H1 (cell line): ENCODE measurements at regions not wholly inside any gene's neighbourhood (a gene's known extent, or its start where the extent isn't known, plus 50 kb on each side); places are given as distances from the start of the nearest gene placed in this dataset.

Experiments used
- HDAC2 ChIP-seq, 2 experiments: fragments of 300-600 bp in 1 of 2; sonication (generic) in 1 of 2; IDR thresholded peaks; 2 replicates each; pipeline ENCODE4 v1.6.1; 2011 to 2012; ENCODE audit warnings: low read depth in 2 of 2, low read length in 2 of 2, mild to moderate bottlenecking in 2 of 2, moderate library complexity in 2 of 2, borderline replicate concordance in 1 of 2, inconsistent platforms in 1 of 2
- JUND ChIP-seq: IDR thresholded peaks from 2 replicates; pipeline ENCODE4 v1.6.1; 2011; ENCODE audit warnings: mild to moderate bottlenecking, improper control_type of control experiment, low read length
- RAD21 ChIP-seq, 2 experiments: IDR thresholded peaks in 1 of 2; conservative IDR thresholded peaks in 1 of 2; 2 replicates each; pipeline ENCODE4 v1.6.1; 2011; ENCODE audit warnings: low read depth in 2 of 2, low read length in 2 of 2, improper control_type of control experiment in 1 of 2, inconsistent platforms in 1 of 2, mild to moderate bottlenecking in 1 of 2, moderate library complexity in 1 of 2
- SP1 ChIP-seq: IDR thresholded peaks from 2 replicates; pipeline ENCODE4 v1.6.1; 2011; ENCODE audit warnings: low read depth, low read length
- TF ChIP-seq, protein P1 (sequence below): fragments of 300-600 bp; sonication (generic); IDR thresholded peaks from 2 replicates; pipeline ENCODE4 v1.7.1; 2012; ENCODE audit warnings: low read length, moderate library complexity, mild to moderate bottlenecking, inconsistent platforms; ENCODE audit not compliant: insufficient replicate concordance
- TF ChIP-seq, protein P2 (sequence below): IDR thresholded peaks from 2 replicates; pipeline ENCODE4 v1.6.1; 2011; ENCODE audit warnings: low read depth, mild to moderate bottlenecking, low read length; ENCODE audit not compliant: insufficient read depth
- TF ChIP-seq, protein P3 (sequence below): IDR thresholded peaks from 2 replicates; pipeline ENCODE4 v1.6.1; 2012; ENCODE audit warnings: inconsistent platforms

DNA sequence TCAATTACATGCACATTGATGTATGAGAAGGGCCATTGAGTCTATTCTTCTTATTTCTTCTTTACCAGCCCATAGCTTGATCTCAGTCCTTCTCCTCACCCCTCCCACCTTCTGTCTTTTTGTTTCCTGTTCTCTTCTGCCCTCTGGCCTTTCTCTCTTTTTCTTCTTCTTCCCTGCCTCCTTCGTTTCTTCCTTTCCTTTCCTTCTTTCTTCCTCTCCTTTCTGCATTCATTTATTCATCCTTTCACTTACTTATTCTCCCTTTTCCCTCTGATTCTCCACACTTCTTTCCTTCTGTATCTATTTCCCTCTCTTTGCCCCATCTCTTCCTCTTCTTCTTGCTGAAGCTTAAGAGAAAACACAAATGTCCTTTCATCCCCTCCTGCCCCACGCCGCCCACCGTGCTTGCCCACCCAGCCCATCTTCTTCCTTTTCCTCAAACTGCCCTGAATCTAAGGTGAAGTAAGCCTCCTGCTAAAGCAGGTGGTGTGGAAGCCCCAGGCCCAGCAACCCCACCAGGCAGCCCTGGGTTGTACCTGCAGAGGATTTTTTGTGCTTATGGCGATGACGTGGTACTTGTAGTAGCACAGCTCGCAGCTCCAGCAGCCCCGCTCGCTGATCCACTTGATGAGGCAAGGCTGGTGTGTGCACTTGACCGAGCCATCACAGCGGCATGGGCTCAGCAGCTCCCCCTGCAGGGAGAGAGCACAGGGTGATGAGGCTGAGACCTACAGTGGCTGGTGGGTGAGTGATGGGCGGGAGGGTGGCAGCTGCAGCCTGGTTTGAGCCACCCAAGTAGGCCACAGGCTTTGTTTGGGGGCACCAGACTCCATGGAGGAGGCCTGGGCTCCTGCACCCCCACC, 89.0 kb downstream of the MARCHF4 start (continued):
- TF ChIP-seq, protein P1, sequence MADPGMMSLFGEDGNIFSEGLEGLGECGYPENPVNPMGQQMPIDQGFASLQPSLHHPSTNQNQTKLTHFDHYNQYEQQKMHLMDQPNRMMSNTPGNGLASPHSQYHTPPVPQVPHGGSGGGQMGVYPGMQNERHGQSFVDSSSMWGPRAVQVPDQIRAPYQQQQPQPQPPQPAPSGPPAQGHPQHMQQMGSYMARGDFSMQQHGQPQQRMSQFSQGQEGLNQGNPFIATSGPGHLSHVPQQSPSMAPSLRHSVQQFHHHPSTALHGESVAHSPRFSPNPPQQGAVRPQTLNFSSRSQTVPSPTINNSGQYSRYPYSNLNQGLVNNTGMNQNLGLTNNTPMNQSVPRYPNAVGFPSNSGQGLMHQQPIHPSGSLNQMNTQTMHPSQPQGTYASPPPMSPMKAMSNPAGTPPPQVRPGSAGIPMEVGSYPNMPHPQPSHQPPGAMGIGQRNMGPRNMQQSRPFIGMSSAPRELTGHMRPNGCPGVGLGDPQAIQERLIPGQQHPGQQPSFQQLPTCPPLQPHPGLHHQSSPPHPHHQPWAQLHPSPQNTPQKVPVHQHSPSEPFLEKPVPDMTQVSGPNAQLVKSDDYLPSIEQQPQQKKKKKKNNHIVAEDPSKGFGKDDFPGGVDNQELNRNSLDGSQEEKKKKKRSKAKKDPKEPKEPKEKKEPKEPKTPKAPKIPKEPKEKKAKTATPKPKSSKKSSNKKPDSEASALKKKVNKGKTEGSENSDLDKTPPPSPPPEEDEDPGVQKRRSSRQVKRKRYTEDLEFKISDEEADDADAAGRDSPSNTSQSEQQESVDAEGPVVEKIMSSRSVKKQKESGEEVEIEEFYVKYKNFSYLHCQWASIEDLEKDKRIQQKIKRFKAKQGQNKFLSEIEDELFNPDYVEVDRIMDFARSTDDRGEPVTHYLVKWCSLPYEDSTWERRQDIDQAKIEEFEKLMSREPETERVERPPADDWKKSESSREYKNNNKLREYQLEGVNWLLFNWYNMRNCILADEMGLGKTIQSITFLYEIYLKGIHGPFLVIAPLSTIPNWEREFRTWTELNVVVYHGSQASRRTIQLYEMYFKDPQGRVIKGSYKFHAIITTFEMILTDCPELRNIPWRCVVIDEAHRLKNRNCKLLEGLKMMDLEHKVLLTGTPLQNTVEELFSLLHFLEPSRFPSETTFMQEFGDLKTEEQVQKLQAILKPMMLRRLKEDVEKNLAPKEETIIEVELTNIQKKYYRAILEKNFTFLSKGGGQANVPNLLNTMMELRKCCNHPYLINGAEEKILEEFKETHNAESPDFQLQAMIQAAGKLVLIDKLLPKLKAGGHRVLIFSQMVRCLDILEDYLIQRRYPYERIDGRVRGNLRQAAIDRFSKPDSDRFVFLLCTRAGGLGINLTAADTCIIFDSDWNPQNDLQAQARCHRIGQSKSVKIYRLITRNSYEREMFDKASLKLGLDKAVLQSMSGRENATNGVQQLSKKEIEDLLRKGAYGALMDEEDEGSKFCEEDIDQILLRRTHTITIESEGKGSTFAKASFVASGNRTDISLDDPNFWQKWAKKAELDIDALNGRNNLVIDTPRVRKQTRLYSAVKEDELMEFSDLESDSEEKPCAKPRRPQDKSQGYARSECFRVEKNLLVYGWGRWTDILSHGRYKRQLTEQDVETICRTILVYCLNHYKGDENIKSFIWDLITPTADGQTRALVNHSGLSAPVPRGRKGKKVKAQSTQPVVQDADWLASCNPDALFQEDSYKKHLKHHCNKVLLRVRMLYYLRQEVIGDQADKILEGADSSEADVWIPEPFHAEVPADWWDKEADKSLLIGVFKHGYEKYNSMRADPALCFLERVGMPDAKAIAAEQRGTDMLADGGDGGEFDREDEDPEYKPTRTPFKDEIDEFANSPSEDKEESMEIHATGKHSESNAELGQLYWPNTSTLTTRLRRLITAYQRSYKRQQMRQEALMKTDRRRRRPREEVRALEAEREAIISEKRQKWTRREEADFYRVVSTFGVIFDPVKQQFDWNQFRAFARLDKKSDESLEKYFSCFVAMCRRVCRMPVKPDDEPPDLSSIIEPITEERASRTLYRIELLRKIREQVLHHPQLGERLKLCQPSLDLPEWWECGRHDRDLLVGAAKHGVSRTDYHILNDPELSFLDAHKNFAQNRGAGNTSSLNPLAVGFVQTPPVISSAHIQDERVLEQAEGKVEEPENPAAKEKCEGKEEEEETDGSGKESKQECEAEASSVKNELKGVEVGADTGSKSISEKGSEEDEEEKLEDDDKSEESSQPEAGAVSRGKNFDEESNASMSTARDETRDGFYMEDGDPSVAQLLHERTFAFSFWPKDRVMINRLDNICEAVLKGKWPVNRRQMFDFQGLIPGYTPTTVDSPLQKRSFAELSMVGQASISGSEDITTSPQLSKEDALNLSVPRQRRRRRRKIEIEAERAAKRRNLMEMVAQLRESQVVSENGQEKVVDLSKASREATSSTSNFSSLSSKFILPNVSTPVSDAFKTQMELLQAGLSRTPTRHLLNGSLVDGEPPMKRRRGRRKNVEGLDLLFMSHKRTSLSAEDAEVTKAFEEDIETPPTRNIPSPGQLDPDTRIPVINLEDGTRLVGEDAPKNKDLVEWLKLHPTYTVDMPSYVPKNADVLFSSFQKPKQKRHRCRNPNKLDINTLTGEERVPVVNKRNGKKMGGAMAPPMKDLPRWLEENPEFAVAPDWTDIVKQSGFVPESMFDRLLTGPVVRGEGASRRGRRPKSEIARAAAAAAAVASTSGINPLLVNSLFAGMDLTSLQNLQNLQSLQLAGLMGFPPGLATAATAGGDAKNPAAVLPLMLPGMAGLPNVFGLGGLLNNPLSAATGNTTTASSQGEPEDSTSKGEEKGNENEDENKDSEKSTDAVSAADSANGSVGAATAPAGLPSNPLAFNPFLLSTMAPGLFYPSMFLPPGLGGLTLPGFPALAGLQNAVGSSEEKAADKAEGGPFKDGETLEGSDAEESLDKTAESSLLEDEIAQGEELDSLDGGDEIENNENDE = no peak
- TF ChIP-seq RAD21 (IDR thresholded peaks at IDR 0.05 in 1 of 2, conservative IDR thresholded peaks at IDR 0.05 in 1 of 2; ENCODE audit: low read depth in 2 of 2, low read length in 2 of 2) = peak; percentile 76 to 83
- TF ChIP-seq, protein P2, sequence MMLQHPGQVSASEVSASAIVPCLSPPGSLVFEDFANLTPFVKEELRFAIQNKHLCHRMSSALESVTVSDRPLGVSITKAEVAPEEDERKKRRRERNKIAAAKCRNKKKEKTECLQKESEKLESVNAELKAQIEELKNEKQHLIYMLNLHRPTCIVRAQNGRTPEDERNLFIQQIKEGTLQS = 0 out of 2 replicates have a peak, but pooled peaks have one; percentile 23
- TF ChIP-seq HDAC2 (IDR thresholded peaks at IDR 0.05; ENCODE audit: borderline replicate concordance in 1 of 2, low read depth in 2 of 2, low read length in 2 of 2) = no peak
- TF ChIP-seq, protein P3, sequence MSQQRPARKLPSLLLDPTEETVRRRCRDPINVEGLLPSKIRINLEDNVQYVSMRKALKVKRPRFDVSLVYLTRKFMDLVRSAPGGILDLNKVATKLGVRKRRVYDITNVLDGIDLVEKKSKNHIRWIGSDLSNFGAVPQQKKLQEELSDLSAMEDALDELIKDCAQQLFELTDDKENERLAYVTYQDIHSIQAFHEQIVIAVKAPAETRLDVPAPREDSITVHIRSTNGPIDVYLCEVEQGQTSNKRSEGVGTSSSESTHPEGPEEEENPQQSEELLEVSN = no peak
- TF ChIP-seq JUND = peak; percentile 62
- no peak for TF ChIP-seq SP1
